ENCODE measurements at regions not wholly inside any gene's neighbourhood (a gene's known extent, or its start where the extent isn't known, plus 50 kb on each side); places are given as distances from the start of the nearest gene placed in this dataset.
A peak's percentile ranks its signal among the peaks of the same experiment; 100 is the strongest.

DNA sequence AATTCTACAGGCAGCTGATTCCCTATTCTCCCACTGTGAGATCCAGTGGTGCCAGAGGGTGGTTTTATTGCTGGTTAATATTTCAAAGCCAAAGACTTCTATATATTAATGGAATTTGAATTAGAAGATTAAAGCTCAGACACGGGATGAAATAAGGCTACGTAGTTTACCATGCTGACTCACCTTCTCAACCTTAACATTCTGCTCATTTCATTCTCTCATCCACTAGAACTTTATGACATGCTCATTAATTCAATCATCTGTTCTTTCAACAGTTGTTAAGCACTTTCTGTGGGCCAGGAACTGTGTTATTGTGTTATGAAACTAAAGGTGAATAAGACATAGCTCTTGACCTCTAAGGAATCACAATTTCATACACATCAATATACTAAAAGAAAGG is 456.9 kb upstream of the MAP3K7 start:
- TF ChIP-seq CTCF (conservative IDR thresholded peaks at IDR 0.05; ENCODE audit: low read depth, low read length): no peak
- no peak for DNase-seq (ENCODE audit: low read depth)

DNA sequence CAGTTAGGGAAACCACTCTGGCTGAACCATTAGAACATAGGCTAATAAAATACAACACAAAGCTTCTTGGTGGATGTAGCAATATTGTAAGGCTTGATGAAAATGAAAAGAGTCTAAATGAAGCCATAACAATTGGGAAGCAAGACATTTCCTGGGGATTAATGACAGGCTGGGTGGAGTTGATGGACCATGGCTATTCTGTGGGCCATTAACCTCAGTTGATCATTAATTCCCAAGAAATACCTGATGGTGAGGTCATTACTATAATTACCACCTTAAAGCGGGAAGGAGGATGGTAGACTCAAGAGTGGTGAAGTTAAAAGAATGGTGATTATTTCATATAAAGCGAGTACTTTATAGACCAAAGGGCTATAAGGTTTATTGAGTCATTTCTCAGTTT is 455.8 kb upstream of the MAP3K7 start:
- no peak overlapping the region for H3K4me3 ChIP-seq (ENCODE audit: low read depth, low read length)
- no peak for TF ChIP-seq CTCF (conservative IDR thresholded peaks at IDR 0.05; ENCODE audit: low read depth, low read length)
- no peak for DNase-seq (ENCODE audit: low read depth)

More for the DNA sequence above, 456.9 kb upstream of the MAP3K7 start:
- no peak overlapping the region for H3K4me3 ChIP-seq (ENCODE audit: low read depth, low read length)

GRCh38 chr6:91033964-91034363 is 447.1 kb upstream of the MAP3K7 start:
- DNase-seq (ENCODE audit: low read depth): no peak
- no peak for TF ChIP-seq CTCF (conservative IDR thresholded peaks at IDR 0.05; ENCODE audit: low read depth, low read length)
- H3K4me3 ChIP-seq (ENCODE audit: low read depth, low read length): no peak overlapping the region

GRCh38 chr6:91031581-91031980 is 444.7 kb upstream of the MAP3K7 start:
- H3K4me3 ChIP-seq (ENCODE audit: low read depth, low read length): no peak overlapping the region
- no peak for TF ChIP-seq CTCF (conservative IDR thresholded peaks at IDR 0.05; ENCODE audit: low read depth, low read length)
- no peak for DNase-seq (ENCODE audit: low read depth)

DNA sequence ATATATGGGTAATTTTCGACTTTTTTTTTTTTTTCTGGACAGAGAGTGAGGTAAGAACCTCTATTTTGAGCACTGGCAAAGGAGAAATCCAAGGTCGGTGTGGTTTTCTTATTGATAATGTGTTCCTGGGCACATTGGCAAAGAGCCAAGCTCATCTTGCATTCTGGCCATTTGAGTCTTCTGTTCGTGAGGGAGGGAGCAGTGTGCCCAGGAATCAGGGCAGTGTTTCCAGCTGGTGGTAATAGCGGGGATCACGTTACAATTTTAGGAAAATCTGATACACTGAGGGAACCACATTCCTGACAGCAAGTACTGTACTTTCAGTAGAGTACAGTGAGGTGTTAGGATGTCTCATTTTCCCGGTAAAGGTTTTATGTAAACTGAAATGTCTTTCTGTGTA is 442.3 kb upstream of the MAP3K7 start:
- H3K4me3 ChIP-seq (ENCODE audit: low read depth, low read length): no peak overlapping the region
- no peak for DNase-seq (ENCODE audit: low read depth)
- TF ChIP-seq CTCF (conservative IDR thresholded peaks at IDR 0.05; ENCODE audit: low read depth, low read length): no peak

DNA sequence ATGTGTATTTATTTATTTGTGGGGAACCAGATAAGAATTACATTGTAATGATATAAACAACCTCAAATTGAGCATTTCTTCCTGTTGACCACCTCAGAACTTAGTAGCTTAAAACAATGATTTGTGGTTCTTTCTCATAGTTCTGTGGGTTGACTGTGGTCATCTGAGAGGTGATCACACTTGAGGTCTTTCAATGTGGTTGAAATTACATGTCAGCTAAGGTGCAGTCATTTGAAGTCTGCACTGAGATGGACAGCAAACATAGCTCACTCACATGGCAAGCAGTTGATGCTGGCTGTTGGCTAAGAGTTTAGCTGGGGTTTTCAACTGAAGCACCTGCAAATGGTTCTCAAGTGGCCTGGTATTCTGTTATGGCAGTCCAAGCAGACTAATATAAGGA is 436.7 kb upstream of the MAP3K7 start:
- no peak for DNase-seq (ENCODE audit: low read depth)
- TF ChIP-seq CTCF (conservative IDR thresholded peaks at IDR 0.05; ENCODE audit: low read depth, low read length): no peak
- H3K4me3 ChIP-seq (ENCODE audit: low read depth, low read length): no peak overlapping the region

DNA sequence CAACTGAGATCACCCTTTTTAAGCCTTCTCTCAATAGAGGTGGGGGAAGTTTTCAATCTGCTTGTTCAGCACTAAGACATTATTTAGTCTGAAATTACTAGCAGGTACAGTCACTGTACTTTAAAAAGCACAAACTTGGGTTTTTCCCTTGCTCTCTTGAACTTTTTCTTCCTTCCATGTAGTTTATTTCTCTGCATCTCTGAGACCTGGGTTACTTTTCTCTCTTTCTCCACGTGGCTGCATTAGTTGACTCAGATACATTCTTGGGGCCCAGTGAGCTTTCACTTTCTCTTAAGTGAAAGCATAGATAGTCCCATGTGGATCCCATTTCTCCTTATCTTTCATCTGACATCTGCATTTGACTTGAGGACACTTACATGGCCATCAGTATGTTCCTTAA is 433.9 kb upstream of the MAP3K7 start:
- no peak overlapping the region for H3K4me3 ChIP-seq (ENCODE audit: low read depth, low read length)
- DNase-seq (ENCODE audit: low read depth): peak; percentile 1
- TF ChIP-seq CTCF (conservative IDR thresholded peaks at IDR 0.05; ENCODE audit: low read depth, low read length): no peak
